Mammary epithelial cell (primary cell): ENCODE measurements at regions not wholly inside any gene's neighbourhood (a gene's known extent, or its start where the extent isn't known, plus 50 kb on each side); places are given as distances from the start of the nearest gene placed in this dataset.

Experiments used
- CTCF ChIP-seq, 2 donors: IDR thresholded peaks in 1 of 2; conservative IDR thresholded peaks in 1 of 2; 2 replicates each; pipeline ENCODE4 v1.5.1; 2011 to 2012; ENCODE audit warnings: inconsistent platforms in 2 of 2, low read length in 2 of 2, mild to moderate bottlenecking in 2 of 2, control low read depth in 1 of 2, low read depth in 1 of 2; ENCODE audit not compliant: insufficient read depth in 1 of 2; ENCODE audit errors: extremely low read depth in 1 of 2
- EZH2 ChIP-seq: IDR thresholded peaks from 2 replicates; pipeline ENCODE4 v1.6.1; 2012; ENCODE audit warnings: low read length, inconsistent platforms, borderline replicate concordance

- no peak for TF ChIP-seq CTCF (conservative IDR thresholded peaks at IDR 0.05 in 1 of 2, IDR thresholded peaks at IDR 0.05 in 1 of 2; ENCODE audit: extremely low read depth in 1 of 2, insufficient read depth in 1 of 2, low read depth in 1 of 2, low read length in 2 of 2)
- no peak for TF ChIP-seq EZH2
Observed at GRCh38 chr2:7721413-7721995, 804.3 kb downstream of the RNF144A start.
